ENCODE measurements at regions not wholly inside any gene's neighbourhood (a gene's known extent, or its start where the extent isn't known, plus 50 kb on each side); places are given as distances from the start of the nearest gene placed in this dataset.

DNA sequence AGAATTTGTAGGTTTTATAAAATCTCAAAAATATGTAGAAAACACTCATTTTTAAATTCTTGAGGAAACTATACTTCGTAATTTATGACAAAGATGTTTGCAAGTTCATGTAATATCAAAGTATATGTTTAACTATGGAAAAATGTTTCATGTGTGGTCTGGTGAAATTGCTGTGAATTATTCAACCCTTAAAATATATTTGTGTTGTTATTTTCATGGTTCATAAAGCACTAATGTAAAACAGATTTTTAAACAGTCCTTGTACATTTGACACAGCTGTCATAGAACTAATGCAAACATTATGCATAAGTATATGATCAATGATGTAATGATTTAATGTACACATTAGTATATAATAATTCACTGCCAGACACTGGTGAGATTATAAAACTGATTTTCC, 83.1 kb upstream of the ARSJ start:
- H3K27ac Mint-ChIP-seq: no peak overlapping the region
- no peaks in the 10 kb centered on the region for H3K27me3 Mint-ChIP-seq (ENCODE audit: low read depth)
- no peak overlapping the region for H3K4me3 Mint-ChIP-seq
- DNase-seq (ENCODE audit: low spot score): no peak
- POLR2A ChIA-PET: no interaction called here
- no peaks in the 10 kb centered on the region for H3K4me1 Mint-ChIP-seq
- ATAC-seq: no peak
- H3K36me3 Mint-ChIP-seq: no peaks in the 10 kb centered on the region
- CTCF ChIA-PET: no interaction called here
- TF ChIP-seq ZNF416 (CRISPR knock-in tag; IDR thresholded peaks at IDR 0.05) (no peak), ZNF396 (CRISPR knock-in tag; IDR thresholded peaks at IDR 0.05; ENCODE audit: borderline replicate concordance) (no peak), ZNF263 (CRISPR knock-in tag; IDR thresholded peaks at IDR 0.05; ENCODE audit: low read depth) (no peak), ZBTB21 (CRISPR knock-in tag; IDR thresholded peaks at IDR 0.05; ENCODE audit: borderline replicate concordance) (no peak), ZNF671 (CRISPR knock-in tag; IDR thresholded peaks at IDR 0.05) (no peak), GRHL2 (CRISPR knock-in tag; IDR thresholded peaks at IDR 0.05; ENCODE audit: insufficient replicate concordance, severe bottlenecking) (no peak), JAZF1 (CRISPR knock-in tag; IDR thresholded peaks at IDR 0.05) (no peak), ZNF121 (CRISPR knock-in tag; IDR thresholded peaks at IDR 0.05) (no peak), ZNF423 (CRISPR knock-in tag; IDR thresholded peaks at IDR 0.05) (no peak)
- TF ChIP-seq, protein P1, sequence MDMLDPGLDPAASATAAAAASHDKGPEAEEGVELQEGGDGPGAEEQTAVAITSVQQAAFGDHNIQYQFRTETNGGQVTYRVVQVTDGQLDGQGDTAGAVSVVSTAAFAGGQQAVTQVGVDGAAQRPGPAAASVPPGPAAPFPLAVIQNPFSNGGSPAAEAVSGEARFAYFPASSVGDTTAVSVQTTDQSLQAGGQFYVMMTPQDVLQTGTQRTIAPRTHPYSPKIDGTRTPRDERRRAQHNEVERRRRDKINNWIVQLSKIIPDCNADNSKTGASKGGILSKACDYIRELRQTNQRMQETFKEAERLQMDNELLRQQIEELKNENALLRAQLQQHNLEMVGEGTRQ (CRISPR knock-in tag; IDR thresholded peaks at IDR 0.05): no peak
- TF ChIP-seq, protein P2, sequence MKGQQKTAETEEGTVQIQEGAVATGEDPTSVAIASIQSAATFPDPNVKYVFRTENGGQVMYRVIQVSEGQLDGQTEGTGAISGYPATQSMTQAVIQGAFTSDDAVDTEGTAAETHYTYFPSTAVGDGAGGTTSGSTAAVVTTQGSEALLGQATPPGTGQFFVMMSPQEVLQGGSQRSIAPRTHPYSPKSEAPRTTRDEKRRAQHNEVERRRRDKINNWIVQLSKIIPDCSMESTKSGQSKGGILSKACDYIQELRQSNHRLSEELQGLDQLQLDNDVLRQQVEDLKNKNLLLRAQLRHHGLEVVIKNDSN (CRISPR knock-in tag; IDR thresholded peaks at IDR 0.05): no peak
- peaks cover 7% of the 10 kb centered on the region; the same call in 1 of the 2 replicates for H3K9me3 Mint-ChIP-seq

DNA sequence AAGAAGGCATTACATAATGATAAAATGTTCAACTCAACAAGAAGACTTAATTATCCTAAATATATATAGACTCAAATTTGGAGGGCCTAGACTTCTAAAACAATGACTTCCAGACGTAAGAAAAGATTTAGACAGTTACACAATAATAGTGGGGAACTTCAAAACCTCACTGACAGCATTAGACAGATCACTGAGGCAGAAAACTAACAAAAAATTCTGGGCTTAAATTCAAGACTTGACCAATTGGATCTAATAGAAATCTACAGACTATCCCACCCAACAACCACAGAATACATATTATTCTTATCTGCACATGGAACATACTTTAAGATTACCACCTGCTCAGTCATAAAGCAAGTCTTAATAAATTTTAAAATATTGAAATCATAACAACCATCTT, 93.3 kb upstream of the ARSJ start:
- TF ChIP-seq IRF2 (CRISPR knock-in tag; IDR thresholded peaks at IDR 0.05; ENCODE audit: borderline replicate concordance, low read depth): no peak
- Mint-ChIP-seq H3K4me1 (no peaks in the 10 kb centered on the region), H3K9me3 (peaks cover 11% of the 10 kb centered on the region), H3K27me3 (ENCODE audit: low read depth) (no peaks in the 10 kb centered on the region), H3K36me3 (no peaks in the 10 kb centered on the region), H3K27ac (no peak overlapping the region), H3K4me3 (no peak overlapping the region)
- ChIA-PET CTCF (no interaction called here), POLR2A (no interaction called here)
- no peak for ATAC-seq
- no peak for DNase-seq (ENCODE audit: low spot score)

DNA sequence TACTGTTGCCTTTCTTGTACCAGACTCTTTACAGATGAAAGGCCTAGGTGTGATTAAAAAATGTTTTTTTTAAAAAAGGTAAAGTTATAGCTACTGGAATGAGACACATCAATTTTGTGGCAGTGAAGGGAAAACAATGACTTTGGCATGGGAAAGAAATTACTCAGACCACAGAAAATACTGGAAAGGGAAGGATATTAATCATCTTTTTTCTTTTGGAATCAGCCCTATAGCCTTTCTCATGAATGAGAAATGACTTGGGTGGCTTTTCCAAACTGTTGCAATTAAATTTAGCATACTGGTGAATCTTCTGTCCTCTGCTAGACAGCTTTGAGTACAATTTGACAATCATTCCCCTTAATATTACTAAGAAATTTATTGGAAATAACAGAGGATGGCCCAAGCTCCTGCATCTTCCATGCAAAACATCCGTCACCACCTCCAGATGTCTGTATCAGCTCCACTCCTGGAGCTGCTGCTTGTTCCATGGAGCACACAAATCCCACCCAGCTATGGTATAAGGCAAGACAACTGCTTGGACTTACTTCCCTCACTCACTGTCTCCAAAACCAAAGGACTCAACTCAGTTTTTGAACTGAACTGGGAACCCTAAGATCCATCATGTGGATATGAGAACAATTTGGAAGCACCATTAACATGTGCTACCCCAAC, 97.6 kb upstream of the ARSJ start:
- no peaks in the 10 kb centered on the region for H3K27me3 Mint-ChIP-seq (ENCODE audit: low read depth)
- no peak for ATAC-seq

More for the DNA sequence above, 97.6 kb upstream of the ARSJ start:
- Mint-ChIP-seq H3K4me1 (peaks cover 14% of the 10 kb centered on the region), H3K36me3 (no peaks in the 10 kb centered on the region), H3K27ac (no peak overlapping the region), H3K4me3 (no peak overlapping the region), H3K9me3 (peaks cover 22% of the 10 kb centered on the region)
- CTCF ChIA-PET: no interaction called here
- POLR2A ChIA-PET: no interaction called here
- TF ChIP-seq FOXP1 (CRISPR knock-in tag; IDR thresholded peaks at IDR 0.05; ENCODE audit: borderline replicate concordance) (no peak), ZNF121 (CRISPR knock-in tag; IDR thresholded peaks at IDR 0.05) (no peak), TCF7 (CRISPR knock-in tag; IDR thresholded peaks at IDR 0.05; ENCODE audit: low read depth) (no peak), IRF2 (CRISPR knock-in tag; IDR thresholded peaks at IDR 0.05; ENCODE audit: borderline replicate concordance, low read depth) (no peak)
- TF ChIP-seq, protein P3, sequence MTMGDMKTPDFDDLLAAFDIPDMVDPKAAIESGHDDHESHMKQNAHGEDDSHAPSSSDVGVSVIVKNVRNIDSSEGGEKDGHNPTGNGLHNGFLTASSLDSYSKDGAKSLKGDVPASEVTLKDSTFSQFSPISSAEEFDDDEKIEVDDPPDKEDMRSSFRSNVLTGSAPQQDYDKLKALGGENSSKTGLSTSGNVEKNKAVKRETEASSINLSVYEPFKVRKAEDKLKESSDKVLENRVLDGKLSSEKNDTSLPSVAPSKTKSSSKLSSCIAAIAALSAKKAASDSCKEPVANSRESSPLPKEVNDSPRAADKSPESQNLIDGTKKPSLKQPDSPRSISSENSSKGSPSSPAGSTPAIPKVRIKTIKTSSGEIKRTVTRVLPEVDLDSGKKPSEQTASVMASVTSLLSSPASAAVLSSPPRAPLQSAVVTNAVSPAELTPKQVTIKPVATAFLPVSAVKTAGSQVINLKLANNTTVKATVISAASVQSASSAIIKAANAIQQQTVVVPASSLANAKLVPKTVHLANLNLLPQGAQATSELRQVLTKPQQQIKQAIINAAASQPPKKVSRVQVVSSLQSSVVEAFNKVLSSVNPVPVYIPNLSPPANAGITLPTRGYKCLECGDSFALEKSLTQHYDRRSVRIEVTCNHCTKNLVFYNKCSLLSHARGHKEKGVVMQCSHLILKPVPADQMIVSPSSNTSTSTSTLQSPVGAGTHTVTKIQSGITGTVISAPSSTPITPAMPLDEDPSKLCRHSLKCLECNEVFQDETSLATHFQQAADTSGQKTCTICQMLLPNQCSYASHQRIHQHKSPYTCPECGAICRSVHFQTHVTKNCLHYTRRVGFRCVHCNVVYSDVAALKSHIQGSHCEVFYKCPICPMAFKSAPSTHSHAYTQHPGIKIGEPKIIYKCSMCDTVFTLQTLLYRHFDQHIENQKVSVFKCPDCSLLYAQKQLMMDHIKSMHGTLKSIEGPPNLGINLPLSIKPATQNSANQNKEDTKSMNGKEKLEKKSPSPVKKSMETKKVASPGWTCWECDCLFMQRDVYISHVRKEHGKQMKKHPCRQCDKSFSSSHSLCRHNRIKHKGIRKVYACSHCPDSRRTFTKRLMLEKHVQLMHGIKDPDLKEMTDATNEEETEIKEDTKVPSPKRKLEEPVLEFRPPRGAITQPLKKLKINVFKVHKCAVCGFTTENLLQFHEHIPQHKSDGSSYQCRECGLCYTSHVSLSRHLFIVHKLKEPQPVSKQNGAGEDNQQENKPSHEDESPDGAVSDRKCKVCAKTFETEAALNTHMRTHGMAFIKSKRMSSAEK (CRISPR knock-in tag; IDR thresholded peaks at IDR 0.05; ENCODE audit: borderline replicate concordance): no peak
- TF ChIP-seq, protein P4, sequence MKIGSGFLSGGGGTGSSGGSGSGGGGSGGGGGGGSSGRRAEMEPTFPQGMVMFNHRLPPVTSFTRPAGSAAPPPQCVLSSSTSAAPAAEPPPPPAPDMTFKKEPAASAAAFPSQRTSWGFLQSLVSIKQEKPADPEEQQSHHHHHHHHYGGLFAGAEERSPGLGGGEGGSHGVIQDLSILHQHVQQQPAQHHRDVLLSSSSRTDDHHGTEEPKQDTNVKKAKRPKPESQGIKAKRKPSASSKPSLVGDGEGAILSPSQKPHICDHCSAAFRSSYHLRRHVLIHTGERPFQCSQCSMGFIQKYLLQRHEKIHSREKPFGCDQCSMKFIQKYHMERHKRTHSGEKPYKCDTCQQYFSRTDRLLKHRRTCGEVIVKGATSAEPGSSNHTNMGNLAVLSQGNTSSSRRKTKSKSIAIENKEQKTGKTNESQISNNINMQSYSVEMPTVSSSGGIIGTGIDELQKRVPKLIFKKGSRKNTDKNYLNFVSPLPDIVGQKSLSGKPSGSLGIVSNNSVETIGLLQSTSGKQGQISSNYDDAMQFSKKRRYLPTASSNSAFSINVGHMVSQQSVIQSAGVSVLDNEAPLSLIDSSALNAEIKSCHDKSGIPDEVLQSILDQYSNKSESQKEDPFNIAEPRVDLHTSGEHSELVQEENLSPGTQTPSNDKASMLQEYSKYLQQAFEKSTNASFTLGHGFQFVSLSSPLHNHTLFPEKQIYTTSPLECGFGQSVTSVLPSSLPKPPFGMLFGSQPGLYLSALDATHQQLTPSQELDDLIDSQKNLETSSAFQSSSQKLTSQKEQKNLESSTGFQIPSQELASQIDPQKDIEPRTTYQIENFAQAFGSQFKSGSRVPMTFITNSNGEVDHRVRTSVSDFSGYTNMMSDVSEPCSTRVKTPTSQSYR (CRISPR knock-in tag; IDR thresholded peaks at IDR 0.05): no peak
- DNase-seq (ENCODE audit: low spot score): no peak

All from WTC11 (cell line).